ENCODE measurements at regions not wholly inside any gene's neighbourhood (a gene's known extent, or its start where the extent isn't known, plus 50 kb on each side); places are given as distances from the start of the nearest gene placed in this dataset.

DNA sequence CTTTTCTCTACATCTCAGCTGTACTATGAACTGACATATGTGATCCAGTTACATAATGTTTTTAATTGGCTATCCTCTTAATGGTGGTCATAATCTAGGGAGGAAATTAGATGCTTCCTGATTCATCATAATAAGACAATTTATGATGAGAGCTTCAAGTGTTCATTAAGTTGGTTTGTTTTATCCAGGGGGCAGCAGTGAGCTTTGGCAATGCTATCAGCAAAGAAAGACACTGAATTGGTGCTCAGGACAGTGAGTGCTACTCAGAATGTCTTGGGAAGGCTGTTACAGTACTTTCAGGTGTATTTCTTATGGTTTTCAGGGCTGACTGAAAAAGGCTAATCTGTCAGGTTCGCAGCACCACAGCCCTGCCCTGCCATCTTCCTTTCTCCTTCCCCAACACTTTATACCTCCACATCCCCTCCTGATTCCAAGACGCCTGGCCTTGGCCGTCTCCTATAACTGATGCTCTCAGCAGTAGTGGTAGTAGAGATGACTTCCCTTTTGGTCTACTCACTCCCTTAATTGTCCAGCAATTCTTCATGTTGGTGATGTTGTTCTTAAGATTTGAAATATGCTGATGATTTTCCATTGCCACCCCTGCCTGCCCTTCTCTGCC is 67.0 kb upstream of the TNFAIP3 start:
- peaks cover 0 to 5% (median 2%) of the 10 kb centered on the region in 3 donors for H3K4me1 ChIP-seq (ENCODE audit: control insufficient read depth in 2 of 3, insufficient read depth in 2 of 3, low read depth in 1 of 3, low read length in 3 of 3)
- intact Hi-C loops (cut with DNase I) = no loop called here
- H3K27me3 ChIP-seq (ENCODE audit: control insufficient read depth, insufficient read depth, low read length) = no peaks in the 10 kb centered on the region
- TF ChIP-seq, protein P1, sequence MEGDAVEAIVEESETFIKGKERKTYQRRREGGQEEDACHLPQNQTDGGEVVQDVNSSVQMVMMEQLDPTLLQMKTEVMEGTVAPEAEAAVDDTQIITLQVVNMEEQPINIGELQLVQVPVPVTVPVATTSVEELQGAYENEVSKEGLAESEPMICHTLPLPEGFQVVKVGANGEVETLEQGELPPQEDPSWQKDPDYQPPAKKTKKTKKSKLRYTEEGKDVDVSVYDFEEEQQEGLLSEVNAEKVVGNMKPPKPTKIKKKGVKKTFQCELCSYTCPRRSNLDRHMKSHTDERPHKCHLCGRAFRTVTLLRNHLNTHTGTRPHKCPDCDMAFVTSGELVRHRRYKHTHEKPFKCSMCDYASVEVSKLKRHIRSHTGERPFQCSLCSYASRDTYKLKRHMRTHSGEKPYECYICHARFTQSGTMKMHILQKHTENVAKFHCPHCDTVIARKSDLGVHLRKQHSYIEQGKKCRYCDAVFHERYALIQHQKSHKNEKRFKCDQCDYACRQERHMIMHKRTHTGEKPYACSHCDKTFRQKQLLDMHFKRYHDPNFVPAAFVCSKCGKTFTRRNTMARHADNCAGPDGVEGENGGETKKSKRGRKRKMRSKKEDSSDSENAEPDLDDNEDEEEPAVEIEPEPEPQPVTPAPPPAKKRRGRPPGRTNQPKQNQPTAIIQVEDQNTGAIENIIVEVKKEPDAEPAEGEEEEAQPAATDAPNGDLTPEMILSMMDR (IDR thresholded peaks at IDR 0.05; ENCODE audit: borderline replicate concordance, extremely low read depth, insufficient read depth) = peak; percentile 50
- H3K36me3 ChIP-seq (ENCODE audit: control insufficient read depth in 2 of 3, insufficient read depth in 3 of 3, low read length in 3 of 3) = no peaks in the 10 kb centered on the region
- no peak overlapping the region for H3K27ac ChIP-seq (ENCODE audit: low read depth in 2 of 2, low read length in 2 of 2)
- peak in 1 of 5 donors; percentile 48 for DNase-seq
- no peak for FAIRE-seq
- no peak overlapping the region for H3K9ac ChIP-seq (ENCODE audit: low read length in 3 of 3)
- no peaks in the 10 kb centered on the region for H3K9me3 ChIP-seq (ENCODE audit: control insufficient read depth in 2 of 3, insufficient read depth in 1 of 3, low read length in 3 of 3)
- H3K4me3 ChIP-seq (ENCODE audit: low read length in 3 of 3) = no peak overlapping the region

DNA sequence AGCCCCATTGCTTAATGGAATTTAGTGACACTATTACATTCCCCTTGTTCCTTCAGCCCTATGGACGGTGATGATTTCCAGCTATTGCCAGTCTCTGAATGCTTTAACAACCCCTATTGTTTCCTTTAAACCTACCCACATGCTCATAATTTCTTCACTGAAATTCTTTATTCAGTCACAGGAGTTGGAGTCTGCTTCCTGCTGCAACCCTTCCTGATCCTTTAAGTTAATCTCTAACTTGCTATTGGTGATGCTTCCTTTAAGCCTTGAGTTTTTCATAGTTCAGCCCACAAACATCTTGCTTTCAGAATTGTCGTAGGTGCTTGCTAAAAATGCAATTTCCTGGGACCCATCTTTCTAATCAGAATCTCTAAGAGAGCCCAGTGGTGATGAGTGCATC is 66.3 kb upstream of the TNFAIP3 start:
- no peaks in the 10 kb centered on the region for H3K27me3 ChIP-seq (ENCODE audit: control insufficient read depth, insufficient read depth, low read length)
- H3K9me3 ChIP-seq (ENCODE audit: control insufficient read depth in 2 of 3, insufficient read depth in 1 of 3, low read length in 3 of 3) = no peaks in the 10 kb centered on the region
- DNase-seq = no peak
- H3K4me3 ChIP-seq (ENCODE audit: low read length in 3 of 3) = no peak overlapping the region
- H3K4me1 ChIP-seq (ENCODE audit: control insufficient read depth in 2 of 3, insufficient read depth in 2 of 3, low read depth in 1 of 3, low read length in 3 of 3) = peaks cover 0 to 7% (median 4%) of the 10 kb centered on the region in 3 donors
- no peak overlapping the region for H3K27ac ChIP-seq (ENCODE audit: low read depth in 2 of 2, low read length in 2 of 2)
- TF ChIP-seq, protein P1 (IDR thresholded peaks at IDR 0.05; ENCODE audit: borderline replicate concordance, extremely low read depth, insufficient read depth) = no peak
- no peak for FAIRE-seq
- H3K36me3 ChIP-seq (ENCODE audit: control insufficient read depth in 2 of 3, insufficient read depth in 3 of 3, low read length in 3 of 3) = no peaks in the 10 kb centered on the region
- H3K9ac ChIP-seq (ENCODE audit: low read length in 3 of 3) = no peak overlapping the region
- intact Hi-C loops (cut with DNase I) = no loop called here

DNA sequence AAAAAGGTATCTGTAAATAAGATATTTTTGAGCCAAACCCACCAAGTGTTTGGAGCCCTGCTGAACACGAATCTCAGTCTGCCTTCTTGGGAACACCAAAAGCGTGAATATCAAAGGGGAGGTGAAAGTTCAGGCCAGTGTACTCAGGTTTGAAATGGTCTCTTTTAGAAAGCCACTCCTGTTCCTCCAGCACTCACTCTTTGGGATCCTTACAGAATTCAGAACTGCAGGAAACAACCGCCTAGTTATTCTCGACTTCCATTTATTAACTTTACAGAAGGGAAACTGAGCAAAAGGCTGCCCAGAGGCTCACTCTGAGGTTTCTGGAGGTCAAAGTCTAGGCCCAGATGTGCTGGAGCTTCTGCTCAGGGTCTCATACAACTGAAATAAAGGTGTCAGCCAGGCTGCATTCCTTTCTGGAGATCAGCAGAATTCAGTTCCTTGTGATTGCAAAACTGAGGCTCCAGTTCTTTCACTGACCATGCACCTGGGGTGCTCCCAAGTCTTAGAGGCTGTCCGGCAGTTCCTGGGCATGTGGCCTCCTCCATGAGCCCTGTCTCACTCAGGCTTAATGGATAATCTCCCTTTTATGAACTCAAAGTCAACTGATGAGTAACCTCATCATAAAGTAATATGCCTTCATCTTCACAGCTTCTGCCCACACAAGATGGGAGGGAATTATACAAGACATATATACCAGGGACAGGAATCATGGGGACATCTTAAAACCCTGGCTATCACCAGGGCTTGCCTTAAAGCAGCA is 65.5 kb upstream of the TNFAIP3 start:
- intact Hi-C loops (cut with DNase I) = no loop called here
- Histone ChIP-seq H3K27me3 (ENCODE audit: control insufficient read depth, insufficient read depth, low read length) (no peaks in the 10 kb centered on the region), H3K36me3 (ENCODE audit: control insufficient read depth in 2 of 3, insufficient read depth in 3 of 3, low read length in 3 of 3) (no peaks in the 10 kb centered on the region), H3K4me1 (ENCODE audit: control insufficient read depth in 2 of 3, insufficient read depth in 2 of 3, low read depth in 1 of 3, low read length in 3 of 3) (peaks cover 0 to 7% (median 4%) of the 10 kb centered on the region in 3 donors), H3K9ac (ENCODE audit: low read length in 3 of 3) (no peak overlapping the region), H3K4me3 (ENCODE audit: low read length in 3 of 3) (no peak overlapping the region), H3K9me3 (ENCODE audit: control insufficient read depth in 2 of 3, insufficient read depth in 1 of 3, low read length in 3 of 3) (no peaks in the 10 kb centered on the region), H3K27ac (ENCODE audit: low read depth in 2 of 2, low read length in 2 of 2) (no peak overlapping the region)
- DNase-seq (no peak), FAIRE-seq (no peak)
- TF ChIP-seq, protein P1 (IDR thresholded peaks at IDR 0.05; ENCODE audit: borderline replicate concordance, extremely low read depth, insufficient read depth) = no peak
